CD4-positive, alpha-beta T cell (primary cell): ENCODE measurements at regions not wholly inside any gene's neighbourhood (a gene's known extent, or its start where the extent isn't known, plus 50 kb on each side); places are given as distances from the start of the nearest gene placed in this dataset.

Experiments used
- ATAC-seq: fragments of 200-7000 bp; cut with Tn5 transposase; one replicate; pipeline ENCODE4 v1.10.0; 2022; ENCODE audit warnings: mild to moderate bottlenecking; ENCODE audit not compliant: poor library complexity
- CTCF ChIA-PET: fragments of 350-600 bp; sonication (Branson Sonifier 250); formaldehyde crosslinking; loops from one replicate; lab custom pipeline; 2021; ENCODE audit warnings: antibody characterized with exemption, inconsistent platforms; lab: Charles Lee
- POLR2A ChIA-PET: fragments of 350-600 bp; sonication (Branson Sonifier 250); formaldehyde crosslinking; loops from one replicate; lab custom pipeline; 2021; ENCODE audit warnings: antibody characterized with exemption, inconsistent platforms; lab: Charles Lee
- DNase-seq, 14 experiments: peaks; one replicate each; pipeline ENCODE4 v3.0.0-alpha.2; 2013 to 2020; ENCODE audit warnings: mixed read lengths in 2 of 14
- H3K27ac ChIP-seq, 2 donors: one replicate each; pipeline versions ENCODE4 v1.5.1 to v1.7.0; 2013; ENCODE audit warnings: low read length in 2 of 2, low read depth in 1 of 2, mild to moderate bottlenecking in 1 of 2
- H3K27me3 ChIP-seq, 2 experiments: 1 replicate in 1 of 2; 2 replicates in 1 of 2; pipeline versions ENCODE4 v1.6.1 to v1.7.0; 2013; ENCODE audit warnings: low read length in 2 of 2, control low read depth in 1 of 2, mild to moderate bottlenecking in 1 of 2, moderate library complexity in 1 of 2; ENCODE audit not compliant: insufficient read depth in 2 of 2, control insufficient read depth in 1 of 2
- H3K36me3 ChIP-seq: one replicate; pipeline ENCODE4 v1.6.1; 2013; ENCODE audit warnings: low read length, control low read depth; ENCODE audit not compliant: insufficient read depth
- H3K4me1 ChIP-seq: one replicate; pipeline ENCODE4 v1.6.1; 2013; ENCODE audit warnings: low read length, control low read depth; ENCODE audit not compliant: insufficient read depth
- H3K4me3 ChIP-seq: one replicate; pipeline ENCODE4 v1.5.1; 2013; ENCODE audit warnings: mild to moderate bottlenecking, low read length, moderate library complexity
- H3K9me3 ChIP-seq, 2 experiments: 1 replicate in 1 of 2; 2 replicates in 1 of 2; pipeline versions ENCODE4 v1.6.1 to v1.7.0; 2013; ENCODE audit warnings: low read length in 2 of 2, mild to moderate bottlenecking in 2 of 2, control low read depth in 1 of 2, moderate library complexity in 1 of 2; ENCODE audit not compliant: control insufficient read depth in 1 of 2, insufficient read depth in 1 of 2
- H3K27ac Mint-ChIP-seq: one replicate; pipeline ENCODE4 v1.8.0; 2020; ENCODE audit warnings: mixed read lengths
- H3K27me3 Mint-ChIP-seq: one replicate; pipeline ENCODE4 v1.8.0; 2021; ENCODE audit warnings: mixed read lengths
- H3K36me3 Mint-ChIP-seq: one replicate; pipeline ENCODE4 v1.8.0; 2021; ENCODE audit warnings: low read depth, mixed read lengths
- H3K4me1 Mint-ChIP-seq: one replicate; pipeline ENCODE4 v1.8.0; 2021; ENCODE audit warnings: low read depth, mixed read lengths
- H3K4me3 Mint-ChIP-seq: one replicate; pipeline ENCODE4 v1.8.0; 2020; ENCODE audit warnings: mild to moderate bottlenecking, mixed read lengths
- H3K9me3 Mint-ChIP-seq: one replicate; pipeline ENCODE4 v1.8.0; 2020; ENCODE audit warnings: mixed read lengths
- intact Hi-C, 2 experiments: fragments of 100-400 bp; cut with DNase I in 1 of 2; cut with micrococcal nuclease in 1 of 2; formaldehyde crosslinking; loops; one replicate each; pipeline versions ENCODE4 v1.15.1 to v1.9.0; 2023 to 2025; cut with DNase I, micrococcal nuclease
- TF ChIP-seq, protein P1 (sequence below): fragments of 200-600 bp; IDR thresholded peaks from one replicate; pipeline ENCODE4 v1.8.0; 2022; ENCODE audit warnings: antibody characterized with exemption, mild to moderate bottlenecking

- DNase-seq (no peak), ATAC-seq (no peak)
- Histone ChIP-seq H3K36me3 (no peaks in the 10 kb centered on the region), H3K27me3 (no peaks in the 10 kb centered on the region), H3K4me1 (no peaks in the 10 kb centered on the region), H3K9me3 (no peaks in the 10 kb centered on the region), H3K27ac (no peak overlapping the region), H3K4me3 (no peak overlapping the region)
- Mint-ChIP-seq H3K9me3 (no peaks in the 10 kb centered on the region), H3K36me3 (no peaks in the 10 kb centered on the region), H3K4me3 (no peak overlapping the region), H3K27me3 (no peaks in the 10 kb centered on the region), H3K4me1 (no peaks in the 10 kb centered on the region), H3K27ac (no peak overlapping the region)
- TF ChIP-seq, protein P1, sequence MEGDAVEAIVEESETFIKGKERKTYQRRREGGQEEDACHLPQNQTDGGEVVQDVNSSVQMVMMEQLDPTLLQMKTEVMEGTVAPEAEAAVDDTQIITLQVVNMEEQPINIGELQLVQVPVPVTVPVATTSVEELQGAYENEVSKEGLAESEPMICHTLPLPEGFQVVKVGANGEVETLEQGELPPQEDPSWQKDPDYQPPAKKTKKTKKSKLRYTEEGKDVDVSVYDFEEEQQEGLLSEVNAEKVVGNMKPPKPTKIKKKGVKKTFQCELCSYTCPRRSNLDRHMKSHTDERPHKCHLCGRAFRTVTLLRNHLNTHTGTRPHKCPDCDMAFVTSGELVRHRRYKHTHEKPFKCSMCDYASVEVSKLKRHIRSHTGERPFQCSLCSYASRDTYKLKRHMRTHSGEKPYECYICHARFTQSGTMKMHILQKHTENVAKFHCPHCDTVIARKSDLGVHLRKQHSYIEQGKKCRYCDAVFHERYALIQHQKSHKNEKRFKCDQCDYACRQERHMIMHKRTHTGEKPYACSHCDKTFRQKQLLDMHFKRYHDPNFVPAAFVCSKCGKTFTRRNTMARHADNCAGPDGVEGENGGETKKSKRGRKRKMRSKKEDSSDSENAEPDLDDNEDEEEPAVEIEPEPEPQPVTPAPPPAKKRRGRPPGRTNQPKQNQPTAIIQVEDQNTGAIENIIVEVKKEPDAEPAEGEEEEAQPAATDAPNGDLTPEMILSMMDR = no peak
- ChIA-PET POLR2A (no interaction called here), CTCF (no interaction called here)
- intact Hi-C loops = no loop called here
Observed at GRCh38 chr4:136662539-136662938, 869.8 kb downstream of the PCDH18 start.

DNA sequence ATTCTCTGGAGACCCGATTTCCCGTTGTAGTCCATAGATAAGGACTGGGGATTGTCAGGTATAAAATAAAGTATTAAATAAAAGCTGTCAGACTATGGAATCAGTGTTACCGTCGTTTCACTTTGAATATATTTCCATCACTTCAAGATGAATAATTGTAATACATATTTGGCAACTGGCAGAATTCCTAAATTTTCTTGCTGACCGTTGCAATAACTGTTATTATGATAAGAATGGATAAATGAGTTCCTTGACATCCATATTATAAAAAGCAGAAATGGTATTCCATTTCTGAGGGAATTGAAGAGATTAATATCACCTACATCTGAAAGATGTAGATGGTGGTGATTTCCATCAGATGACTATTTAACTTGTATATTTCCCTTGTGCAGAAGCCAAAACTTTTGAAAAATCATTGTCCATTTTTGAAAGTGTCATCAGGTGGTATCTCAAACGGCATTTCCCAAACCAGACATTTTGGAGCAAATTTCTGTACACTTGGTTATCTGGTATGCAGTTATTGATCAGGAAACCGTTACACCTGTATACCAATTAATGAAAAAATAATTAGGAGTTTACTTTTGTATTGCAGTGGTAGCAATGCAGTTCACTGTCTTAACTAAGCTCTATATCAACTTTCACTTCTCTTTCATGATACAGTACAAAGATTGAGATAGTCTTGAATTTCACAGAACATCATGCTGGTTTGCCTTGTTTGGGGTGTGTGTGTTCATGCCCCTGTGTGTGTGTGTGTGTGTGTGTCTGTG lies 878.5 kb downstream of the PCDH18 start:
- Histone ChIP-seq H3K27ac (no peak overlapping the region), H3K4me1 (no peaks in the 10 kb centered on the region), H3K36me3 (no peaks in the 10 kb centered on the region), H3K27me3 (no peaks in the 10 kb centered on the region), H3K4me3 (no peak overlapping the region), H3K9me3 (no peaks in the 10 kb centered on the region)
- H3K36me3 Mint-ChIP-seq = no peaks in the 10 kb centered on the region
- H3K4me3 Mint-ChIP-seq = no peak overlapping the region
- TF ChIP-seq, protein P1 = no peak
- ChIA-PET POLR2A (no interaction called here), CTCF (no interaction called here)
- ATAC-seq (no peak), DNase-seq (no peak)
- H3K9me3 Mint-ChIP-seq = peaks cover 3% of the 10 kb centered on the region
- no peaks in the 10 kb centered on the region for H3K4me1 Mint-ChIP-seq
- intact Hi-C loops = no loop called here
- no peak overlapping the region for H3K27ac Mint-ChIP-seq
- H3K27me3 Mint-ChIP-seq = no peaks in the 10 kb centered on the region

- TF ChIP-seq, protein P1 = no peak
- no peaks in the 10 kb centered on the region for H3K4me1 ChIP-seq
- intact Hi-C loops = no loop called here
- no peak overlapping the region for H3K27ac Mint-ChIP-seq
- H3K9me3 ChIP-seq = peaks cover 0 to under 1% of the 10 kb centered on the region in 2 experiments
- CTCF ChIA-PET = no interaction called here
- no peaks in the 10 kb centered on the region for H3K36me3 Mint-ChIP-seq
- H3K27me3 Mint-ChIP-seq = no peaks in the 10 kb centered on the region
- ATAC-seq = no peak
- no peaks in the 10 kb centered on the region for H3K27me3 ChIP-seq
- H3K4me1 Mint-ChIP-seq = no peaks in the 10 kb centered on the region
- POLR2A ChIA-PET = no interaction called here
- no peak overlapping the region for H3K27ac ChIP-seq
- no peak for DNase-seq
- H3K9me3 Mint-ChIP-seq = peaks cover 3% of the 10 kb centered on the region
- no peak overlapping the region for H3K4me3 Mint-ChIP-seq
- no peaks in the 10 kb centered on the region for H3K36me3 ChIP-seq
- no peak overlapping the region for H3K4me3 ChIP-seq
Observed at GRCh38 chr4:136651932-136652331, 880.4 kb downstream of the PCDH18 start.
